Kidney tubule cell (primary cell): ENCODE measurements at regions not wholly inside any gene's neighbourhood (a gene's known extent, or its start where the extent isn't known, plus 50 kb on each side); places are given as distances from the start of the nearest gene placed in this dataset.
A peak's percentile ranks its signal among the peaks of the same experiment; 100 is the strongest.

Experiments
- DNase-seq: peaks from one replicate; pipeline ENCODE4 v3.0.0-alpha.2; 2018; ENCODE audit warnings: low spot score

- DNase-seq: no peak
Measured at GRCh38 chr20:61125546-61126180, 126.4 kb upstream of the CDH4 start.

GRCh38 chr20:61126369-61127195 lies 125.5 kb upstream of the CDH4 start:
- peak; percentile 10 for DNase-seq

GRCh38 chr20:61127311-61128039 lies 124.6 kb upstream of the CDH4 start:
- peak; percentile 90 for DNase-seq

- no peak for DNase-seq
Measured at GRCh38 chr20:61128701-61129269, 123.3 kb upstream of the CDH4 start.

- DNase-seq: no peak
Measured at GRCh38 chr20:61129311-61129710, 122.8 kb upstream of the CDH4 start.

- no peak for DNase-seq
Measured at GRCh38 chr20:61130156-61130555, 121.9 kb upstream of the CDH4 start.

GRCh38 chr20:61131944-61132343 lies 120.1 kb upstream of the CDH4 start:
- no peak for DNase-seq

GRCh38 chr20:61133611-61134010 lies 118.5 kb upstream of the CDH4 start:
- DNase-seq: no peak

- no peak for DNase-seq
Measured at GRCh38 chr20:61134296-61135030, 117.6 kb upstream of the CDH4 start.

- no peak for DNase-seq
Measured at GRCh38 chr20:61135266-61135665, 116.8 kb upstream of the CDH4 start.

- DNase-seq: no peak
Measured at GRCh38 chr20:61135968-61136367, 116.1 kb upstream of the CDH4 start.

- no peak for DNase-seq
Measured at GRCh38 chr20:61138566-61138965, 113.5 kb upstream of the CDH4 start.

GRCh38 chr20:61139031-61139430 lies 113.0 kb upstream of the CDH4 start:
- no peak for DNase-seq

- DNase-seq: no peak
Measured at GRCh38 chr20:61140576-61140975, 111.5 kb upstream of the CDH4 start.

- DNase-seq: no peak
Measured at GRCh38 chr20:61146023-61146422, 106.0 kb upstream of the CDH4 start.

GRCh38 chr20:61149636-61150035 lies 102.4 kb upstream of the CDH4 start:
- DNase-seq: no peak

- no peak for DNase-seq
Measured at GRCh38 chr20:61157301-61157700, 94.8 kb upstream of the CDH4 start.

GRCh38 chr20:61159957-61160686 lies 91.9 kb upstream of the CDH4 start:
- DNase-seq: no peak

GRCh38 chr20:61161726-61162390 lies 90.2 kb upstream of the CDH4 start:
- DNase-seq: no peak

GRCh38 chr20:61162451-61162850 lies 89.6 kb upstream of the CDH4 start:
- no peak for DNase-seq

- no peak for DNase-seq
Measured at GRCh38 chr20:61163031-61163430, 89.0 kb upstream of the CDH4 start.
